NCI-H510A treated with DMSO at 0.1 percent for 48 hours (cell line): ENCODE measurements at regions not wholly inside any gene's neighbourhood (a gene's known extent, or its start where the extent isn't known, plus 50 kb on each side); places are given as distances from the start of the nearest gene placed in this dataset.
"Not testable (repeated sequence)": the region's sequence is repeated elsewhere in the genome, so short reads cannot be mapped to it uniquely, and the experiment has no call there.

Experiments
- DNase-seq: peaks from one replicate; lab custom pipeline; 2025; lab: John Stamatoyannopoulos, UW

GRCh38 chr12:25424211-25424731, 128.8 kb downstream of the LMNTD1 start:
- DNase-seq = no peak

- DNase-seq = no peak
Measured at GRCh38 chr12:25423355-25424050, 129.6 kb downstream of the LMNTD1 start.

- no peak for DNase-seq
Measured at GRCh38 chr12:25422241-25422640, 130.8 kb downstream of the LMNTD1 start.

GRCh38 chr12:25421651-25422167, 131.4 kb downstream of the LMNTD1 start:
- no peak for DNase-seq

- DNase-seq = no peak
Measured at GRCh38 chr12:25420116-25420515, 133.0 kb downstream of the LMNTD1 start.

- DNase-seq = no peak
Measured at GRCh38 chr12:25419595-25419994, 133.5 kb downstream of the LMNTD1 start.

GRCh38 chr12:25417071-25417470, 136.0 kb downstream of the LMNTD1 start:
- no peak for DNase-seq

GRCh38 chr12:25416516-25416915, 136.6 kb downstream of the LMNTD1 start:
- no peak for DNase-seq

- no peak for DNase-seq
Measured at GRCh38 chr12:25415004-25415403, 138.1 kb downstream of the LMNTD1 start.

- no peak for DNase-seq
Measured at GRCh38 chr12:25412735-25413134, 140.3 kb downstream of the LMNTD1 start.

GRCh38 chr12:25404955-25405354, 148.1 kb downstream of the LMNTD1 start:
- DNase-seq = no peak

- DNase-seq = no peak
Measured at GRCh38 chr12:25401547-25402345, 151.0 kb upstream of the KRAS start.

- no peak for DNase-seq
Measured at GRCh38 chr12:25397001-25397400, 146.3 kb upstream of the KRAS start.

GRCh38 chr12:25395227-25395626, 144.5 kb upstream of the KRAS start:
- DNase-seq = no peak

GRCh38 chr12:25394775-25395174, 144.0 kb upstream of the KRAS start:
- DNase-seq = not testable (repeated sequence)

- no peak for DNase-seq
Measured at GRCh38 chr12:25394025-25394424, 143.3 kb upstream of the KRAS start.

- not testable (repeated sequence) for DNase-seq
Measured at GRCh38 chr12:25391346-25391745, 140.6 kb upstream of the KRAS start.

GRCh38 chr12:25388183-25388582, 137.5 kb upstream of the KRAS start:
- DNase-seq = no peak

- no peak for DNase-seq
Measured at GRCh38 chr12:25387732-25388050, 137.0 kb upstream of the KRAS start.

- peak; percentile 94 for DNase-seq
Measured at GRCh38 chr12:25386831-25387731, 136.4 kb upstream of the KRAS start.

- DNase-seq = no peak
Measured at GRCh38 chr12:25384893-25385248, 134.1 kb upstream of the KRAS start.
